GM23338 (cell line): ENCODE measurements at regions not wholly inside any gene's neighbourhood (a gene's known extent, or its start where the extent isn't known, plus 50 kb on each side); places are given as distances from the start of the nearest gene placed in this dataset.

Experiments
- ATAC-seq: fragments of 200-7000 bp; cut with Tn5 transposase; 3 replicates; pipeline ENCODE4 v1.9.1; 2020
- DNase-seq: peaks from one replicate; pipeline ENCODE4 v3.0.0-alpha.2; 2015; ENCODE audit warnings: low spot score
- H2AFZ ChIP-seq: fragments of 200-600 bp; sonication (generic); 2 replicates; pipeline ENCODE4 v1.8.0; 2016; ENCODE audit warnings: antibody characterized with exemption, mild to moderate bottlenecking, moderate library complexity
- H3F3A ChIP-seq: fragments of 200-600 bp; sonication (generic); replicated peaks from 2 replicates; pipeline ENCODE4 v1.8.0; 2017; ENCODE audit warnings: antibody characterized with exemption, mixed run types, low read depth
- H3K27ac ChIP-seq: fragments of 200-600 bp; sonication (generic); 2 replicates; pipeline ENCODE4 v1.6.1; 2016; ENCODE audit warnings: low read depth
- H3K27me3 ChIP-seq: fragments of 200-600 bp; sonication (generic); 2 replicates; pipeline ENCODE4 v1.8.0; 2016; ENCODE audit warnings: mild to moderate bottlenecking, mixed run types, moderate library complexity; ENCODE audit not compliant: insufficient read depth
- H3K36me3 ChIP-seq: fragments of 200-600 bp; sonication (generic); 2 replicates; pipeline ENCODE4 v1.8.0; 2016; ENCODE audit warnings: mild to moderate bottlenecking; ENCODE audit not compliant: insufficient read depth
- H3K4me1 ChIP-seq: fragments of 200-600 bp; sonication (generic); 2 replicates; pipeline ENCODE4 v1.8.0; 2016; ENCODE audit warnings: mild to moderate bottlenecking, moderate library complexity; ENCODE audit not compliant: insufficient read depth
- H3K4me2 ChIP-seq: fragments of 200-600 bp; sonication (generic); 2 replicates; pipeline ENCODE4 v1.7.1; 2017; ENCODE audit warnings: mixed run types
- H3K4me3 ChIP-seq: fragments of 200-600 bp; sonication (generic); 2 replicates; pipeline ENCODE4 v1.6.1; 2016; ENCODE audit warnings: mixed run types
- H3K79me2 ChIP-seq: fragments of 200-600 bp; sonication (generic); replicated peaks from 2 replicates; pipeline ENCODE4 v1.8.0; 2017; ENCODE audit warnings: mild to moderate bottlenecking; ENCODE audit not compliant: insufficient read depth
- H3K9me2 ChIP-seq: fragments of 200-600 bp; sonication (generic); 2 replicates; pipeline ENCODE4 v1.8.0; 2017; ENCODE audit not compliant: insufficient read depth
- H4K20me1 ChIP-seq: fragments of 200-600 bp; sonication (generic); replicated peaks from 2 replicates; pipeline ENCODE4 v1.8.0; 2017; ENCODE audit warnings: mild to moderate bottlenecking; ENCODE audit not compliant: insufficient read depth
- H3K27ac Mint-ChIP-seq: 2 replicates; pipeline ENCODE4 v1.8.0; 2020; ENCODE audit warnings: inconsistent platforms, mild to moderate bottlenecking, moderate library complexity, mixed read lengths
- H3K27me3 Mint-ChIP-seq: 3 replicates; pipeline ENCODE4 v1.8.0; 2022; ENCODE audit warnings: low read depth, mild to moderate bottlenecking, moderate library complexity, mixed read lengths, inconsistent platforms; ENCODE audit not compliant: insufficient read depth, poor library complexity
- H3K36me3 Mint-ChIP-seq: 3 replicates; pipeline ENCODE4 v1.8.0; 2021; ENCODE audit warnings: low read depth, mild to moderate bottlenecking, inconsistent platforms, moderate library complexity, mixed read lengths
- H3K4me1 Mint-ChIP-seq: 3 replicates; pipeline ENCODE4 v1.8.0; 2020; ENCODE audit warnings: mild to moderate bottlenecking, inconsistent platforms, mixed read lengths
- H3K4me3 Mint-ChIP-seq: 3 replicates; pipeline ENCODE4 v1.8.0; 2021; ENCODE audit warnings: moderate library complexity, mild to moderate bottlenecking, inconsistent platforms, mixed read lengths
- H3K9me3 Mint-ChIP-seq: 3 replicates; pipeline ENCODE4 v1.8.0; 2020; ENCODE audit warnings: moderate library complexity, mild to moderate bottlenecking, inconsistent platforms, mixed read lengths
- CREB1 ChIP-seq: fragments of 250-450 bp; sonication (Bioruptor Pico); IDR thresholded peaks from 2 replicates; pipeline ENCODE4 v1.5.0; 2020; ENCODE audit warnings: low read depth, mild to moderate bottlenecking, moderate library complexity
- NANOG ChIP-seq: IDR thresholded peaks from 2 replicates; pipeline ENCODE4 v1.6.1; 2016; ENCODE audit warnings: antibody characterized with exemption, borderline replicate concordance
- POLR2AphosphoS5 ChIP-seq: IDR thresholded peaks from 2 replicates; pipeline ENCODE4 v1.6.1; 2016; ENCODE audit warnings: antibody characterized with exemption, low read depth
- ZNF114 ChIP-seq: fragments of 250-450 bp; sonication (Bioruptor Pico); IDR thresholded peaks from 2 replicates; pipeline ENCODE4 v1.5.0; 2020; ENCODE audit warnings: mild to moderate bottlenecking, moderate library complexity
- ZNF331 ChIP-seq: fragments of 250-450 bp; sonication (Bioruptor Pico); IDR thresholded peaks from 2 replicates; pipeline ENCODE4 v1.5.0; 2020; ENCODE audit warnings: low read depth, mild to moderate bottlenecking, moderate library complexity
- TF ChIP-seq, protein P1 (sequence below): fragments of 250-450 bp; sonication (Bioruptor Pico); IDR thresholded peaks from 2 replicates; pipeline ENCODE4 v1.5.0; 2020; ENCODE audit warnings: mild to moderate bottlenecking, moderate library complexity
- TF ChIP-seq, protein P2 (sequence below): IDR thresholded peaks from 2 replicates; pipeline ENCODE4 v1.6.1; 2016; ENCODE audit warnings: antibody characterized with exemption
- TF ChIP-seq, protein P3 (sequence below), 2 experiments: fragments of 200-600 bp in 1 of 2; sonication (generic) in 1 of 2; conservative IDR thresholded peaks; 2 replicates each; pipeline versions ENCODE4 v1.5.1 to v1.6.1; 2016 to 2017; ENCODE audit warnings: antibody characterized with exemption in 2 of 2, low read depth in 2 of 2, mild to moderate bottlenecking in 2 of 2, moderate library complexity in 1 of 2
- TF ChIP-seq, protein P4 (sequence below): IDR thresholded peaks from one replicate; pipeline ENCODE4 v1.6.1; 2018; ENCODE audit warnings: antibody characterized with exemption; ENCODE audit not compliant: unreplicated experiment

DNA sequence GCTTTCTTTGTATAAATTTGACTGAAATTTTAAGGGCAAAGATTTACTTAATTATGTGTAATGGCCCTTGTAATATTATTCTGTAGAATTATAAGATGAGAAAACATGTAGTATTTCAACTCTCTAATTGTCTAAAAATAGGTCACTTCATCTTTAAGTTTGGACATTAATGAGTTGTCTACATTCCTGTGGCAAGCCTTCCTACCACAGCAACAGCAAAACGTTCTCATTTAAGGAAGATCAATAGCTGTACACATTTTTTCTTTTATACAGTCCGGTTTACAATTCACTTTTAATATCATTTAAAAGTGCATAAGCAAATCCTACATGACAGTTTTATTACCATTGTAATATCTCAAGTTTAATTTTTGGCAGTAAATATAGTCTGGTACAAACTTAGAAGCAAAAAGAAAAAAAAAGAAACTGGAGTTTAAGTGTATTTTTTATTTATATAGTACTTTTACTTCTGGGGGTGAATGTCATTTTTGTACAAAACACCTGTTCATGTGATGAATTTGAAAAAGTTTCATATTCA is 501.8 kb downstream of the ZPLD1 start (continued):
- TF ChIP-seq, protein P1, sequence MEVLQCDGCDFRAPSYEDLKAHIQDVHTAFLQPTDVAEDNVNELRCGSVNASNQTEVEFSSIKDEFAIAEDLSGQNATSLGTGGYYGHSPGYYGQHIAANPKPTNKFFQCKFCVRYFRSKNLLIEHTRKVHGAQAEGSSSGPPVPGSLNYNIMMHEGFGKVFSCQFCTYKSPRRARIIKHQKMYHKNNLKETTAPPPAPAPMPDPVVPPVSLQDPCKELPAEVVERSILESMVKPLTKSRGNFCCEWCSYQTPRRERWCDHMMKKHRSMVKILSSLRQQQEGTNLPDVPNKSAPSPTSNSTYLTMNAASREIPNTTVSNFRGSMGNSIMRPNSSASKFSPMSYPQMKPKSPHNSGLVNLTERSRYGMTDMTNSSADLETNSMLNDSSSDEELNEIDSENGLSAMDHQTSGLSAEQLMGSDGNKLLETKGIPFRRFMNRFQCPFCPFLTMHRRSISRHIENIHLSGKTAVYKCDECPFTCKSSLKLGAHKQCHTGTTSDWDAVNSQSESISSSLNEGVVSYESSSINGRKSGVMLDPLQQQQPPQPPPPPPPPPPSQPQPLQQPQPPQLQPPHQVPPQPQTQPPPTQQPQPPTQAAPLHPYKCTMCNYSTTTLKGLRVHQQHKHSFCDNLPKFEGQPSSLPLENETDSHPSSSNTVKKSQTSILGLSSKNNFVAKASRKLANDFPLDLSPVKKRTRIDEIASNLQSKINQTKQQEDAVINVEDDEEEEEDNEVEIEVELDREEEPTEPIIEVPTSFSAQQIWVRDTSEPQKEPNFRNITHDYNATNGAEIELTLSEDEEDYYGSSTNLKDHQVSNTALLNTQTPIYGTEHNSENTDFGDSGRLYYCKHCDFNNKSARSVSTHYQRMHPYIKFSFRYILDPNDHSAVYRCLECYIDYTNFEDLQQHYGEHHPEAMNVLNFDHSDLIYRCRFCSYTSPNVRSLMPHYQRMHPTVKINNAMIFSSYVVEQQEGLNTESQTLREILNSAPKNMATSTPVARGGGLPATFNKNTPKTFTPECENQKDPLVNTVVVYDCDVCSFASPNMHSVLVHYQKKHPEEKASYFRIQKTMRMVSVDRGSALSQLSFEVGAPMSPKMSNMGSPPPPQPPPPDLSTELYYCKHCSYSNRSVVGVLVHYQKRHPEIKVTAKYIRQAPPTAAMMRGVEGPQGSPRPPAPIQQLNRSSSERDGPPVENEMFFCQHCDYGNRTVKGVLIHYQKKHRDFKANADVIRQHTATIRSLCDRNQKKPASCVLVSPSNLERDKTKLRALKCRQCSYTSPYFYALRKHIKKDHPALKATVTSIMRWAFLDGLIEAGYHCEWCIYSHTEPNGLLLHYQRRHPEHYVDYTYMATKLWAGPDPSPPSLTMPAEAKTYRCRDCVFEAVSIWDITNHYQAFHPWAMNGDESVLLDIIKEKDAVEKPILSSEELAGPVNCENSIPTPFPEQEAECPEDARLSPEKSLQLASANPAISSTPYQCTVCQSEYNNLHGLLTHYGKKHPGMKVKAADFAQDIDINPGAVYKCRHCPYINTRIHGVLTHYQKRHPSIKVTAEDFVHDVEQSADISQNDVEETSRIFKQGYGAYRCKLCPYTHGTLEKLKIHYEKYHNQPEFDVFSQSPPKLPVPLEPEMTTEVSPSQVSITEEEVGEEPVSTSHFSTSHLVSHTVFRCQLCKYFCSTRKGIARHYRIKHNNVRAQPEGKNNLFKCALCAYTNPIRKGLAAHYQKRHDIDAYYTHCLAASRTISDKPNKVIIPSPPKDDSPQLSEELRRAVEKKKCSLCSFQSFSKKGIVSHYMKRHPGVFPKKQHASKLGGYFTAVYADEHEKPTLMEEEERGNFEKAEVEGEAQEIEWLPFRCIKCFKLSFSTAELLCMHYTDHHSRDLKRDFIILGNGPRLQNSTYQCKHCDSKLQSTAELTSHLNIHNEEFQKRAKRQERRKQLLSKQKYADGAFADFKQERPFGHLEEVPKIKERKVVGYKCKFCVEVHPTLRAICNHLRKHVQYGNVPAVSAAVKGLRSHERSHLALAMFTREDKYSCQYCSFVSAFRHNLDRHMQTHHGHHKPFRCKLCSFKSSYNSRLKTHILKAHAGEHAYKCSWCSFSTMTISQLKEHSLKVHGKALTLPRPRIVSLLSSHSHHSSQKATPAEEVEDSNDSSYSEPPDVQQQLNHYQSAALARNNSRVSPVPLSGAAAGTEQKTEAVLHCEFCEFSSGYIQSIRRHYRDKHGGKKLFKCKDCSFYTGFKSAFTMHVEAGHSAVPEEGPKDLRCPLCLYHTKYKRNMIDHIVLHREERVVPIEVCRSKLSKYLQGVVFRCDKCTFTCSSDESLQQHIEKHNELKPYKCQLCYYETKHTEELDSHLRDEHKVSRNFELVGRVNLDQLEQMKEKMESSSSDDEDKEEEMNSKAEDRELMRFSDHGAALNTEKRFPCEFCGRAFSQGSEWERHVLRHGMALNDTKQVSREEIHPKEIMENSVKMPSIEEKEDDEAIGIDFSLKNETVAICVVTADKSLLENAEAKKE (CRISPR knock-in tag): no peak
- TF ChIP-seq, protein P2, sequence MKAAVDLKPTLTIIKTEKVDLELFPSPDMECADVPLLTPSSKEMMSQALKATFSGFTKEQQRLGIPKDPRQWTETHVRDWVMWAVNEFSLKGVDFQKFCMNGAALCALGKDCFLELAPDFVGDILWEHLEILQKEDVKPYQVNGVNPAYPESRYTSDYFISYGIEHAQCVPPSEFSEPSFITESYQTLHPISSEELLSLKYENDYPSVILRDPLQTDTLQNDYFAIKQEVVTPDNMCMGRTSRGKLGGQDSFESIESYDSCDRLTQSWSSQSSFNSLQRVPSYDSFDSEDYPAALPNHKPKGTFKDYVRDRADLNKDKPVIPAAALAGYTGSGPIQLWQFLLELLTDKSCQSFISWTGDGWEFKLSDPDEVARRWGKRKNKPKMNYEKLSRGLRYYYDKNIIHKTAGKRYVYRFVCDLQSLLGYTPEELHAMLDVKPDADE: no peak

DNA sequence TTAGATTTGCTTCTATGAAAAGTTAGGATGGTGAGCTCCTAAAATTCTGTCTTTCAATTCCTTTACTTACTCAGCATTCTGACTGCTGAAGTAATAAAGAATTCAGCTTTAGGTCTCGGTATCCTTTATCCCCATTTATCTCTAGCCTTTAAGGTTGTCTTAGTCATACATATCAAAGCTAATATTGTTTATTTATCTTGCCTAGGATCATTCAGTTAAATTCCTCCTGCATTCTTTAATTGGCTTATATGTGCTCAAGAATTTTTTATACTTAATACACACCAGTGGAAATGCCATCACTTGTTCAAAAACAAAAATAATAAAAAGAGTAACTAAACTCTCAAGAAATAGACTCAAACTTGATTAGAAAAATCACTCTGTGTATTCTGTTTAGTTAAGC is 507.0 kb downstream of the ZPLD1 start:
- Mint-ChIP-seq H3K27ac (no peak overlapping the region), H3K4me3 (no peak overlapping the region), H3K4me1 (no peaks in the 10 kb centered on the region), H3K9me3 (no peaks in the 10 kb centered on the region), H3K27me3 (no peaks in the 10 kb centered on the region), H3K36me3 (no peaks in the 10 kb centered on the region)
- no peaks in the 10 kb centered on the region for H3K4me1 ChIP-seq
- no peak for ATAC-seq
- no peak for DNase-seq
- no peaks in the 10 kb centered on the region for H3K79me2 ChIP-seq
- H3K9me2 ChIP-seq: no peaks in the 10 kb centered on the region
- no peaks in the 10 kb centered on the region for H3K27me3 ChIP-seq
- no peak overlapping the region for H3K27ac ChIP-seq
- H3K36me3 ChIP-seq: no peaks in the 10 kb centered on the region
- no peak overlapping the region for H3K4me2 ChIP-seq
- H3K4me3 ChIP-seq: no peak overlapping the region
- no peak overlapping the region for H2AFZ ChIP-seq
- no peaks in the 10 kb centered on the region for H3F3A ChIP-seq
- no peaks in the 10 kb centered on the region for H4K20me1 ChIP-seq
- TF ChIP-seq, protein P3, sequence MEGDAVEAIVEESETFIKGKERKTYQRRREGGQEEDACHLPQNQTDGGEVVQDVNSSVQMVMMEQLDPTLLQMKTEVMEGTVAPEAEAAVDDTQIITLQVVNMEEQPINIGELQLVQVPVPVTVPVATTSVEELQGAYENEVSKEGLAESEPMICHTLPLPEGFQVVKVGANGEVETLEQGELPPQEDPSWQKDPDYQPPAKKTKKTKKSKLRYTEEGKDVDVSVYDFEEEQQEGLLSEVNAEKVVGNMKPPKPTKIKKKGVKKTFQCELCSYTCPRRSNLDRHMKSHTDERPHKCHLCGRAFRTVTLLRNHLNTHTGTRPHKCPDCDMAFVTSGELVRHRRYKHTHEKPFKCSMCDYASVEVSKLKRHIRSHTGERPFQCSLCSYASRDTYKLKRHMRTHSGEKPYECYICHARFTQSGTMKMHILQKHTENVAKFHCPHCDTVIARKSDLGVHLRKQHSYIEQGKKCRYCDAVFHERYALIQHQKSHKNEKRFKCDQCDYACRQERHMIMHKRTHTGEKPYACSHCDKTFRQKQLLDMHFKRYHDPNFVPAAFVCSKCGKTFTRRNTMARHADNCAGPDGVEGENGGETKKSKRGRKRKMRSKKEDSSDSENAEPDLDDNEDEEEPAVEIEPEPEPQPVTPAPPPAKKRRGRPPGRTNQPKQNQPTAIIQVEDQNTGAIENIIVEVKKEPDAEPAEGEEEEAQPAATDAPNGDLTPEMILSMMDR (conservative IDR thresholded peaks at IDR 0.05; ENCODE audit: low read depth in 2 of 2): no peak
- TF ChIP-seq NANOG: no peak
- TF ChIP-seq, protein P4, sequence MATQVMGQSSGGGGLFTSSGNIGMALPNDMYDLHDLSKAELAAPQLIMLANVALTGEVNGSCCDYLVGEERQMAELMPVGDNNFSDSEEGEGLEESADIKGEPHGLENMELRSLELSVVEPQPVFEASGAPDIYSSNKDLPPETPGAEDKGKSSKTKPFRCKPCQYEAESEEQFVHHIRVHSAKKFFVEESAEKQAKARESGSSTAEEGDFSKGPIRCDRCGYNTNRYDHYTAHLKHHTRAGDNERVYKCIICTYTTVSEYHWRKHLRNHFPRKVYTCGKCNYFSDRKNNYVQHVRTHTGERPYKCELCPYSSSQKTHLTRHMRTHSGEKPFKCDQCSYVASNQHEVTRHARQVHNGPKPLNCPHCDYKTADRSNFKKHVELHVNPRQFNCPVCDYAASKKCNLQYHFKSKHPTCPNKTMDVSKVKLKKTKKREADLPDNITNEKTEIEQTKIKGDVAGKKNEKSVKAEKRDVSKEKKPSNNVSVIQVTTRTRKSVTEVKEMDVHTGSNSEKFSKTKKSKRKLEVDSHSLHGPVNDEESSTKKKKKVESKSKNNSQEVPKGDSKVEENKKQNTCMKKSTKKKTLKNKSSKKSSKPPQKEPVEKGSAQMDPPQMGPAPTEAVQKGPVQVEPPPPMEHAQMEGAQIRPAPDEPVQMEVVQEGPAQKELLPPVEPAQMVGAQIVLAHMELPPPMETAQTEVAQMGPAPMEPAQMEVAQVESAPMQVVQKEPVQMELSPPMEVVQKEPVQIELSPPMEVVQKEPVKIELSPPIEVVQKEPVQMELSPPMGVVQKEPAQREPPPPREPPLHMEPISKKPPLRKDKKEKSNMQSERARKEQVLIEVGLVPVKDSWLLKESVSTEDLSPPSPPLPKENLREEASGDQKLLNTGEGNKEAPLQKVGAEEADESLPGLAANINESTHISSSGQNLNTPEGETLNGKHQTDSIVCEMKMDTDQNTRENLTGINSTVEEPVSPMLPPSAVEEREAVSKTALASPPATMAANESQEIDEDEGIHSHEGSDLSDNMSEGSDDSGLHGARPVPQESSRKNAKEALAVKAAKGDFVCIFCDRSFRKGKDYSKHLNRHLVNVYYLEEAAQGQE: no peak
- no peak for TF ChIP-seq ZNF114 (CRISPR knock-in tag)
- TF ChIP-seq POLR2AphosphoS5: no peak
- no peak for TF ChIP-seq CREB1 (CRISPR knock-in tag)
- no peak for TF ChIP-seq ZNF331 (CRISPR knock-in tag)
